ENCODE measurements at regions not wholly inside any gene's neighbourhood (a gene's known extent, or its start where the extent isn't known, plus 50 kb on each side); places are given as distances from the start of the nearest gene placed in this dataset.

- no peak for ATAC-seq
- TF ChIP-seq TSHZ2 (CRISPR knock-in tag; IDR thresholded peaks at IDR 0.05) (no peak), ZC3H10 (CRISPR knock-in tag; IDR thresholded peaks at IDR 0.05) (no peak), OSR1 (CRISPR knock-in tag; IDR thresholded peaks at IDR 0.05) (no peak), GLIS3 (CRISPR knock-in tag; IDR thresholded peaks at IDR 0.05) (no peak), ZNF565 (CRISPR knock-in tag; conservative IDR thresholded peaks at IDR 0.05; ENCODE audit: low read depth) (no peak), TOX (CRISPR knock-in tag; IDR thresholded peaks at IDR 0.05; ENCODE audit: borderline replicate concordance) (no peak), ARNTL (CRISPR knock-in tag; IDR thresholded peaks at IDR 0.05; ENCODE audit: borderline replicate concordance, low read depth) (no peak), RARB (CRISPR knock-in tag; IDR thresholded peaks at IDR 0.05) (no peak), ZFP30 (CRISPR knock-in tag; IDR thresholded peaks at IDR 0.05) (no peak), TCF4 (CRISPR knock-in tag; IDR thresholded peaks at IDR 0.05; ENCODE audit: borderline replicate concordance) (no peak), ZNF70 (CRISPR knock-in tag; IDR thresholded peaks at IDR 0.05) (no peak), ZFP3 (CRISPR knock-in tag; IDR thresholded peaks at IDR 0.05) (no peak), ISL1 (CRISPR knock-in tag; IDR thresholded peaks at IDR 0.05) (no peak), BACH2 (CRISPR knock-in tag; IDR thresholded peaks at IDR 0.05; ENCODE audit: borderline replicate concordance) (no peak), ZNF8 (CRISPR knock-in tag; IDR thresholded peaks at IDR 0.05) (no peak), CSDC2 (CRISPR knock-in tag; IDR thresholded peaks at IDR 0.05) (no peak)
- TF ChIP-seq, protein P1, sequence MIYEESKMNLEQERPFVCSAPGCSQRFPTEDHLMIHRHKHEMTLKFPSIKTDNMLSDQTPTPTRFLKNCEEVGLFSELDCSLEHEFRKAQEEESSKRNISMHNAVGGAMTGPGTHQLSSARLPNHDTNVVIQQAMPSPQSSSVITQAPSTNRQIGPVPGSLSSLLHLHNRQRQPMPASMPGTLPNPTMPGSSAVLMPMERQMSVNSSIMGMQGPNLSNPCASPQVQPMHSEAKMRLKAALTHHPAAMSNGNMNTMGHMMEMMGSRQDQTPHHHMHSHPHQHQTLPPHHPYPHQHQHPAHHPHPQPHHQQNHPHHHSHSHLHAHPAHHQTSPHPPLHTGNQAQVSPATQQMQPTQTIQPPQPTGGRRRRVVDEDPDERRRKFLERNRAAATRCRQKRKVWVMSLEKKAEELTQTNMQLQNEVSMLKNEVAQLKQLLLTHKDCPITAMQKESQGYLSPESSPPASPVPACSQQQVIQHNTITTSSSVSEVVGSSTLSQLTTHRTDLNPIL (CRISPR knock-in tag; IDR thresholded peaks at IDR 0.05; ENCODE audit: low read depth) = no peak
- TF ChIP-seq, protein P2, sequence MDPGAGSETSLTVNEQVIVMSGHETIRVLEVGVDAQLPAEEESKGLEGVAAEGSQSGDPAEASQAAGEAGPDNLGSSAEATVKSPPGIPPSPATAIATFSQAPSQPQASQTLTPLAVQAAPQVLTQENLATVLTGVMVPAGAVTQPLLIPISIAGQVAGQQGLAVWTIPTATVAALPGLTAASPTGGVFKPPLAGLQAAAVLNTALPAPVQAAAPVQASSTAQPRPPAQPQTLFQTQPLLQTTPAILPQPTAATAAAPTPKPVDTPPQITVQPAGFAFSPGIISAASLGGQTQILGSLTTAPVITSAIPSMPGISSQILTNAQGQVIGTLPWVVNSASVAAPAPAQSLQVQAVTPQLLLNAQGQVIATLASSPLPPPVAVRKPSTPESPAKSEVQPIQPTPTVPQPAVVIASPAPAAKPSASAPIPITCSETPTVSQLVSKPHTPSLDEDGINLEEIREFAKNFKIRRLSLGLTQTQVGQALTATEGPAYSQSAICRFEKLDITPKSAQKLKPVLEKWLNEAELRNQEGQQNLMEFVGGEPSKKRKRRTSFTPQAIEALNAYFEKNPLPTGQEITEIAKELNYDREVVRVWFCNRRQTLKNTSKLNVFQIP (CRISPR knock-in tag; IDR thresholded peaks at IDR 0.05; ENCODE audit: borderline replicate concordance, low read depth) = no peak
These were observed 155.1 kb upstream of the WWC1 start for GRCh38 chr5:168136340-168136739.

GRCh38 chr5:168137265-168137664 lies 154.2 kb upstream of the WWC1 start:
- TF ChIP-seq ISL1 (CRISPR knock-in tag; IDR thresholded peaks at IDR 0.05) = no peak
- TF ChIP-seq CSDC2 (CRISPR knock-in tag; IDR thresholded peaks at IDR 0.05) = no peak
- TF ChIP-seq, protein P3, sequence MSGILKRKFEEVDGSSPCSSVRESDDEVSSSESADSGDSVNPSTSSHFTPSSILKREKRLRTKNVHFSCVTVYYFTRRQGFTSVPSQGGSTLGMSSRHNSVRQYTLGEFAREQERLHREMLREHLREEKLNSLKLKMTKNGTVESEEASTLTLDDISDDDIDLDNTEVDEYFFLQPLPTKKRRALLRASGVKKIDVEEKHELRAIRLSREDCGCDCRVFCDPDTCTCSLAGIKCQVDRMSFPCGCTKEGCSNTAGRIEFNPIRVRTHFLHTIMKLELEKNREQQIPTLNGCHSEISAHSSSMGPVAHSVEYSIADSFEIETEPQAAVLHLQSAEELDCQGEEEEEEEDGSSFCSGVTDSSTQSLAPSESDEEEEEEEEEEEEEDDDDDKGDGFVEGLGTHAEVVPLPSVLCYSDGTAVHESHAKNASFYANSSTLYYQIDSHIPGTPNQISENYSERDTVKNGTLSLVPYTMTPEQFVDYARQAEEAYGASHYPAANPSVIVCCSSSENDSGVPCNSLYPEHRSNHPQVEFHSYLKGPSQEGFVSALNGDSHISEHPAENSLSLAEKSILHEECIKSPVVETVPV (CRISPR knock-in tag; IDR thresholded peaks at IDR 0.05) = no peak
- TF ChIP-seq ZNF8 (CRISPR knock-in tag; IDR thresholded peaks at IDR 0.05) = no peak
- TF ChIP-seq OSR1 (CRISPR knock-in tag; IDR thresholded peaks at IDR 0.05) = no peak
- no peak for TF ChIP-seq ESRRG (CRISPR knock-in tag; IDR thresholded peaks at IDR 0.05)
- TF ChIP-seq RARB (CRISPR knock-in tag; IDR thresholded peaks at IDR 0.05) = no peak
- TF ChIP-seq TOX (CRISPR knock-in tag; IDR thresholded peaks at IDR 0.05; ENCODE audit: borderline replicate concordance) = no peak
- TF ChIP-seq GLIS3 (CRISPR knock-in tag; IDR thresholded peaks at IDR 0.05) = no peak
- TF ChIP-seq ARNTL (CRISPR knock-in tag; IDR thresholded peaks at IDR 0.05; ENCODE audit: borderline replicate concordance, low read depth) = no peak
- no peak for TF ChIP-seq BACH2 (CRISPR knock-in tag; IDR thresholded peaks at IDR 0.05; ENCODE audit: borderline replicate concordance)
- TF ChIP-seq ZNF70 (CRISPR knock-in tag; IDR thresholded peaks at IDR 0.05) = no peak
- TF ChIP-seq, protein P4, sequence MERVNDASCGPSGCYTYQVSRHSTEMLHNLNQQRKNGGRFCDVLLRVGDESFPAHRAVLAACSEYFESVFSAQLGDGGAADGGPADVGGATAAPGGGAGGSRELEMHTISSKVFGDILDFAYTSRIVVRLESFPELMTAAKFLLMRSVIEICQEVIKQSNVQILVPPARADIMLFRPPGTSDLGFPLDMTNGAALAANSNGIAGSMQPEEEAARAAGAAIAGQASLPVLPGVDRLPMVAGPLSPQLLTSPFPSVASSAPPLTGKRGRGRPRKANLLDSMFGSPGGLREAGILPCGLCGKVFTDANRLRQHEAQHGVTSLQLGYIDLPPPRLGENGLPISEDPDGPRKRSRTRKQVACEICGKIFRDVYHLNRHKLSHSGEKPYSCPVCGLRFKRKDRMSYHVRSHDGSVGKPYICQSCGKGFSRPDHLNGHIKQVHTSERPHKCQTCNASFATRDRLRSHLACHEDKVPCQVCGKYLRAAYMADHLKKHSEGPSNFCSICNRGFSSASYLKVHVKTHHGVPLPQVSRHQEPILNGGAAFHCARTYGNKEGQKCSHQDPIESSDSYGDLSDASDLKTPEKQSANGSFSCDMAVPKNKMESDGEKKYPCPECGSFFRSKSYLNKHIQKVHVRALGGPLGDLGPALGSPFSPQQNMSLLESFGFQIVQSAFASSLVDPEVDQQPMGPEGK (CRISPR knock-in tag; IDR thresholded peaks at IDR 0.05; ENCODE audit: borderline replicate concordance) = no peak
- TF ChIP-seq ZFP3 (CRISPR knock-in tag; IDR thresholded peaks at IDR 0.05) = no peak
- TF ChIP-seq PPARA (CRISPR knock-in tag; IDR thresholded peaks at IDR 0.05; ENCODE audit: borderline replicate concordance) = no peak
- TF ChIP-seq, protein P1 (CRISPR knock-in tag; IDR thresholded peaks at IDR 0.05; ENCODE audit: low read depth) = no peak
- no peak for TF ChIP-seq TSHZ2 (CRISPR knock-in tag; IDR thresholded peaks at IDR 0.05)
- TF ChIP-seq SNAI2 (CRISPR knock-in tag; IDR thresholded peaks at IDR 0.05) = no peak
- no peak for ATAC-seq

Measured in SK-N-SH treated with all-trans-retinoic acid at 6 μM for 48 hours (cell line).